IMR-90 (cell line): ENCODE measurements at regions not wholly inside any gene's neighbourhood (a gene's known extent, or its start where the extent isn't known, plus 50 kb on each side); places are given as distances from the start of the nearest gene placed in this dataset.

ENCODE experiments used
- ATAC-seq: fragments of 200-7000 bp; cut with Tn5 transposase; 2 replicates; pipeline ENCODE4 v1.9.1; 2020; ENCODE audit warnings: low read depth, mild to moderate bottlenecking, moderate library complexity
- BruUV-seq: library from RNA; stranded (reverse); fragments of 400-500 nt; replicated peaks from 2 replicates; lab custom pipeline; 2021; lab: Mats Ljungman, UMichigan
- CTCF ChIA-PET: fragments of 300-600 bp; formaldehyde crosslinking; extraction: SDS; loops from one replicate; lab custom pipeline; 2021; ENCODE audit warnings: antibody characterized with exemption; lab: Yijun Ruan, JAX
- POLR2A ChIA-PET: fragments of 300-600 bp; sonication (Branson Sonifier 250); formaldehyde crosslinking; loops from one replicate; lab custom pipeline; 2022; ENCODE audit warnings: antibody characterized with exemption; ENCODE audit not compliant: unreplicated experiment; lab: Charles Lee
- DNase-seq: peaks from one replicate; pipeline ENCODE4 v3.0.0; 2013
- H2AFZ ChIP-seq: replicated peaks from 2 replicates; pipeline ENCODE3; 2013; ENCODE audit warnings: low read length, mild to moderate bottlenecking; ENCODE audit not compliant: poor library complexity
- H2AK5ac ChIP-seq: 2 replicates; pipeline ENCODE4 v1.6.1; 2013; ENCODE audit warnings: low read depth, low read length, inconsistent platforms
- H2AK9ac ChIP-seq: replicated peaks from 2 replicates; pipeline ENCODE3; 2013; ENCODE audit warnings: mild to moderate bottlenecking, low read depth, low read length, moderate library complexity; ENCODE audit not compliant: poor library complexity
- H2BK120ac ChIP-seq: 2 replicates; pipeline ENCODE4 v1.6.1; 2013; ENCODE audit warnings: low read depth, low read length, inconsistent platforms
- H2BK15ac ChIP-seq: 3 replicates; pipeline ENCODE4 v1.6.1; 2013; ENCODE audit warnings: low read depth, low read length, inconsistent platforms
- H2BK20ac ChIP-seq: 2 replicates; pipeline ENCODE4 v1.6.1; 2013; ENCODE audit warnings: low read depth, mild to moderate bottlenecking, inconsistent platforms, low read length, moderate library complexity
- H2BK5ac ChIP-seq: 2 replicates; pipeline ENCODE4 v1.6.1; 2013; ENCODE audit warnings: mild to moderate bottlenecking, low read depth, low read length, inconsistent platforms; ENCODE audit not compliant: poor library complexity, severe bottlenecking
- H3K14ac ChIP-seq: replicated peaks from 2 replicates; pipeline ENCODE4 v1.6.1; 2013; ENCODE audit warnings: low read depth, low read length, inconsistent platforms
- H3K18ac ChIP-seq: 2 replicates; pipeline ENCODE4 v1.6.1; 2013; ENCODE audit warnings: low read depth, low read length, control low read depth
- H3K23ac ChIP-seq: 2 replicates; pipeline ENCODE4 v1.6.1; 2013; ENCODE audit warnings: low read depth, low read length, inconsistent platforms
- H3K27ac ChIP-seq: 2 replicates; pipeline ENCODE4 v1.5.1; 2013; ENCODE audit warnings: mild to moderate bottlenecking, control low read depth, low read length; ENCODE audit not compliant: insufficient read depth
- H3K27me3 ChIP-seq: 2 replicates; pipeline ENCODE4 v1.6.1; 2013; ENCODE audit warnings: low read length; ENCODE audit not compliant: control insufficient read depth, insufficient read depth
- H3K36me3 ChIP-seq: 2 replicates; pipeline ENCODE4 v1.6.1; 2013; ENCODE audit warnings: low read length, mixed read lengths; ENCODE audit not compliant: control insufficient read depth, insufficient read depth
- H3K4ac ChIP-seq: 2 replicates; pipeline ENCODE4 v1.6.1; 2013; ENCODE audit warnings: low read depth, low read length, inconsistent platforms
- H3K4me1 ChIP-seq: 2 replicates; pipeline ENCODE4 v1.6.1; 2013; ENCODE audit warnings: low read length, mixed read lengths; ENCODE audit not compliant: control insufficient read depth, insufficient read depth
- H3K4me2 ChIP-seq: 2 replicates; pipeline ENCODE4 v1.6.1; 2013; ENCODE audit warnings: low read depth, mild to moderate bottlenecking, control low read depth, low read length, moderate library complexity
- H3K4me3 ChIP-seq: 2 replicates; pipeline ENCODE4 v1.5.1; 2013; ENCODE audit warnings: low read depth, mild to moderate bottlenecking, control low read depth, low read length, moderate library complexity; ENCODE audit not compliant: insufficient read depth
- H3K56ac ChIP-seq: 2 replicates; pipeline ENCODE4 v1.6.1; 2013; ENCODE audit warnings: low read length, inconsistent platforms; ENCODE audit not compliant: insufficient read depth; ENCODE audit errors: extremely low read depth
- H3K79me1 ChIP-seq, 2 experiments: 2 replicates each; pipeline ENCODE4 v1.6.1; 2013; ENCODE audit warnings: low read length in 2 of 2, inconsistent platforms in 1 of 2, low read depth in 1 of 2
- H3K9ac ChIP-seq: 2 replicates; pipeline ENCODE4 v1.6.1; 2013; ENCODE audit warnings: low read depth, low read length, control low read depth
- H3K9me1 ChIP-seq: 2 replicates; pipeline ENCODE4 v1.6.1; 2013; ENCODE audit warnings: low read length, inconsistent platforms; ENCODE audit not compliant: insufficient read depth
- H3K9me3 ChIP-seq: 2 replicates; pipeline ENCODE4 v1.6.1; 2013; ENCODE audit warnings: low read length; ENCODE audit not compliant: control insufficient read depth, insufficient read depth
- H4K20me1 ChIP-seq: 2 replicates; pipeline ENCODE4 v1.6.1; 2013; ENCODE audit warnings: low read length, inconsistent platforms; ENCODE audit not compliant: insufficient read depth
- H4K5ac ChIP-seq: 2 replicates; pipeline ENCODE4 v1.6.1; 2013; ENCODE audit warnings: mild to moderate bottlenecking, low read depth, low read length, control low read depth
- H4K8ac ChIP-seq, 2 experiments: 2 replicates each; pipeline ENCODE4 v1.6.1; 2013; ENCODE audit warnings: low read depth in 2 of 2, low read length in 2 of 2, control low read depth in 1 of 2, inconsistent platforms in 1 of 2
- H4K91ac ChIP-seq: 2 replicates; pipeline ENCODE4 v1.6.1; 2013; ENCODE audit warnings: low read depth, low read length, inconsistent platforms; ENCODE audit not compliant: insufficient read depth
- CEBPB ChIP-seq: IDR thresholded peaks from 2 replicates; pipeline ENCODE4 v1.6.1; 2012; ENCODE audit warnings: low read depth, low read length, improper control_type of control experiment
- CHD1 ChIP-seq: IDR thresholded peaks from 2 replicates; pipeline ENCODE4 v1.6.1; 2012; ENCODE audit warnings: low read depth, low read length, improper control_type of control experiment
- FOS ChIP-seq: fragments of 150-350 bp; IDR thresholded peaks from 2 replicates; pipeline ENCODE4 v1.6.1; 2016; ENCODE audit warnings: low read depth, low read length
- MAFK ChIP-seq: IDR thresholded peaks from 2 replicates; pipeline ENCODE4 v1.6.1; 2012; ENCODE audit warnings: low read depth, low read length, improper control_type of control experiment
- NFE2L2 ChIP-seq: fragments of 150-350 bp; IDR thresholded peaks from 2 replicates; pipeline ENCODE4 v1.6.1; 2016; ENCODE audit warnings: low read depth, mild to moderate bottlenecking, low read length
- RFX5 ChIP-seq: IDR thresholded peaks from 2 replicates; pipeline ENCODE4 v1.8.0; 2012; ENCODE audit warnings: low read depth, mild to moderate bottlenecking, low read length, moderate library complexity
- USF2 ChIP-seq: fragments of 150-350 bp; IDR thresholded peaks from 2 replicates; pipeline ENCODE4 v1.6.1; 2017; ENCODE audit warnings: mild to moderate bottlenecking, antibody characterized with exemption, low read length, low read depth
- WGBS, 2 experiments: methylation state at CpG; one replicate each; pipeline versions ENCODE4 v1.1.5 to v1.1.7; 2013; ENCODE audit warnings: missing lambda C conversion rate in 2 of 2; ENCODE audit not compliant: insufficient read length in 1 of 2; ENCODE audit errors: extremely low coverage in 2 of 2; 5-methylcytosine and 5-hydroxymethylcytosine counted together
- dilution Hi-C: fragments of 300-500 bp; cut with HindIII; formaldehyde crosslinking; loops from one replicate; pipeline ENCODE4 v1.14.3; 2018; ENCODE audit warnings: low sequenced_read_pairs; ENCODE audit not compliant: unreplicated experiment
- in situ Hi-C: fragments of 300-500 bp; cut with MboI; formaldehyde crosslinking; loops from 3 replicates; pipeline ENCODE4 v1.14.3; 2019; ENCODE audit warnings: low sequenced_read_pairs, inconsistent platforms, mixed read lengths
- intact Hi-C: fragments of 100-400 bp; cut with micrococcal nuclease; formaldehyde crosslinking; loops from 2 replicates; pipeline ENCODE4 v1.10.0; 2022

DNA sequence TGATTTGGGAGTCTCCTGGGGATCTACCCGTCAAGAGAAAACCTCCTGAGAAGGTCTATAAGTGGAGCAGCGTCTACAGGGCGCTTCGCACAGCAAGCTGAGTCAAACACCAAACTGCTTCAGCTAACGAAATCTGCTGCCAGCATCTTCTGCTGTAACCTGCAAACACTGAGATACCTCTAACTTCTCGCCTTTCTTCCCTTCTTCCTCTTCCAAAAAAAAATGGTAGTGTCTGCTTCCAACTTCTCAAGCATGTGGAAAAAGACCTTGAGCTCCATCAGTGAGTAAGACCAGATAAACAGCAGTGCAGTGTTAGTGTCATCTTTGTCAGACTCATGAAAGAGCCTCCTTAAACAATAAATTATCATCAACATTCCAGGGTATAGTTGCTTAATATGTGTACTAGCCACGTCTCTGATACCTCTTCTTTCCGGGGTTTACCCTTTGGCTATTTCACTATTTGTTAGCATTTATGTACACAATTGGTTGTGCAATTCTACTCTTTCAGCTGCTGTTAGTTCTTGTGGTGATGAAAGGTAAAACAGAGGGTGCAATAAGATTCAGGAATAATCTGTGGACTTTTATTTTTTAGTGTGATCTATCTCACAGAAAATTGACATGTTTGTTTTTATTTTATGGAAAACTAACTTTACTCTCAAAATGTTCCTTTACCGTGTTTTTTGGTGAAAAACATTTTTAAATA lies 81.6 kb downstream of the LLPH start:
- Histone ChIP-seq H3K27ac (peak overlapping the region; percentile 75; the same call in 1 of the 2 replicates), H2BK120ac (no peak overlapping the region), H3K27me3 (peaks cover 2% of the 10 kb centered on the region; the same call in 1 of the 2 replicates), H3K9me3 (no peaks in the 10 kb centered on the region), H3K4me2 (peak overlapping the region; percentile 64), H2AK5ac (no peak overlapping the region; the same call in 1 of the 2 replicates), H3K4me3 (no peak overlapping the region), H2BK15ac (no peak overlapping the region), H3K79me1 (no peaks in the 10 kb centered on the region), H3K9ac (no peak overlapping the region), H2BK20ac (0 out of 2 replicates have a peak overlapping the region, but pooled peaks have one; percentile 4), H3K18ac (peak overlapping the region; percentile 91), H4K5ac (peak overlapping the region; percentile 77; the same call in 1 of the 2 replicates), H3K4ac (0 out of 2 replicates have a peak overlapping the region, but pooled peaks have one; percentile 1), H3K23ac (no peak overlapping the region), H3K14ac (no peak overlapping the region), H4K20me1 (no peaks in the 10 kb centered on the region), H3K36me3 (no peaks in the 10 kb centered on the region), H2AK9ac (no peak overlapping the region), H2AFZ (no peak overlapping the region), H3K56ac (no peak overlapping the region), H4K91ac (peak overlapping the region; percentile 22; the same call in 1 of the 2 replicates), H3K4me1 (peaks cover 14% of the 10 kb centered on the region), H3K9me1 (no peaks in the 10 kb centered on the region), H2BK5ac (no peak overlapping the region), H4K8ac (0 out of 4 replicates have a peak overlapping the region, but pooled peaks have one; percentile 4 to 20)
- dilution Hi-C loops (no loop called here), in situ Hi-C loops (no loop called here), intact Hi-C loops (no loop called here)
- WGBS, 2 experiments, result 100% methylated on average over 1 of the region's 9 CpGs; no CpG with 5 or more reads in 1 of the 2 experiments
- ChIA-PET CTCF (no interaction called here), POLR2A (interaction anchor here (0.5 kb wide), 1 partner anchor 121 kb away, joined by 3 read pairs; no protein-coding TSS in a partner anchor)
- no TSS peak for BruUV-seq
- ATAC-seq (peak; percentile 57), DNase-seq (peak; percentile 47)
- no peak for TF ChIP-seq NFE2L2
- TF ChIP-seq FOS, result no peak
- TF ChIP-seq RFX5, result no peak
- no peak for TF ChIP-seq CHD1
- TF ChIP-seq USF2, result no peak
- peak; percentile 87 for TF ChIP-seq CEBPB
- no peak for TF ChIP-seq MAFK
